HG03354 (cell line): ENCODE measurements at regions not wholly inside any gene's neighbourhood (a gene's known extent, or its start where the extent isn't known, plus 50 kb on each side); places are given as distances from the start of the nearest gene placed in this dataset.
"Not testable (repeated sequence)": the region's sequence is repeated elsewhere in the genome, so short reads cannot be mapped to it uniquely, and the experiment has no call there.

Experiments
- ATAC-seq: cut with Tn5 transposase; IDR thresholded peaks from one replicate; pipeline ENCODE4 v1.9.1; 2021; ENCODE audit warnings: mild to moderate bottlenecking; ENCODE audit not compliant: unreplicated experiment, poor library complexity, severe bottlenecking

- ATAC-seq: no peak
Observed at GRCh38 chr3:105972069-105972468, 103.3 kb upstream of the CBLB start.

GRCh38 chr3:105974381-105974780 is 105.6 kb upstream of the CBLB start:
- no peak for ATAC-seq

- no peak for ATAC-seq
Observed at GRCh38 chr3:105976196-105976595, 107.4 kb upstream of the CBLB start.

- no peak for ATAC-seq
Observed at GRCh38 chr3:105979961-105980360, 111.1 kb upstream of the CBLB start.

GRCh38 chr3:105982207-105982606 is 113.4 kb upstream of the CBLB start:
- ATAC-seq: no peak

- ATAC-seq: no peak
Observed at GRCh38 chr3:105984837-105985236, 116.0 kb upstream of the CBLB start.

GRCh38 chr3:105986343-105986742 is 117.5 kb upstream of the CBLB start:
- ATAC-seq: not testable (repeated sequence)

GRCh38 chr3:105987809-105988208 is 119.0 kb upstream of the CBLB start:
- no peak for ATAC-seq

- ATAC-seq: no peak
Observed at GRCh38 chr3:105988540-105989212, 119.9 kb upstream of the CBLB start.

- no peak for ATAC-seq
Observed at GRCh38 chr3:105996781-105997180, 128.0 kb upstream of the CBLB start.

GRCh38 chr3:105997466-105997799 is 128.6 kb upstream of the CBLB start:
- no peak for ATAC-seq

- ATAC-seq: no peak
Observed at GRCh38 chr3:105997800-105998526, 129.2 kb upstream of the CBLB start.

GRCh38 chr3:105999856-106000255 is 131.0 kb upstream of the CBLB start:
- no peak for ATAC-seq

GRCh38 chr3:106001923-106002322 is 133.1 kb upstream of the CBLB start:
- no peak for ATAC-seq

- ATAC-seq: no peak
Observed at GRCh38 chr3:106004137-106004681, 135.4 kb upstream of the CBLB start.

- no peak for ATAC-seq
Observed at GRCh38 chr3:106004826-106005225, 136.0 kb upstream of the CBLB start.

GRCh38 chr3:106006001-106006400 is 137.2 kb upstream of the CBLB start:
- no peak for ATAC-seq

GRCh38 chr3:106006571-106006970 is 137.8 kb upstream of the CBLB start:
- no peak for ATAC-seq

GRCh38 chr3:106007512-106007911 is 138.7 kb upstream of the CBLB start:
- no peak for ATAC-seq

GRCh38 chr3:106008766-106009165 is 140.0 kb upstream of the CBLB start:
- no peak for ATAC-seq

- no peak for ATAC-seq
Observed at GRCh38 chr3:106010829-106011228, 142.0 kb upstream of the CBLB start.
